Keratinocyte (primary cell): ENCODE measurements at regions not wholly inside any gene's neighbourhood (a gene's known extent, or its start where the extent isn't known, plus 50 kb on each side); places are given as distances from the start of the nearest gene placed in this dataset.

ENCODE experiments used
- DNase-seq: peaks from one replicate; pipeline ENCODE4 v3.0.0-alpha.2; 2011; ENCODE audit warnings: low read depth, missing footprints, low spot score
- FAIRE-seq: peaks from 2 replicates; lab custom pipeline; 2011; peaks lifted over from hg19 to GRCh38; lab: Jason Lieb, UNC
- H2AFZ ChIP-seq: 2 replicates; pipeline ENCODE4 v1.6.0; 2012; ENCODE audit warnings: low read length, control low read depth, inconsistent platforms; ENCODE audit not compliant: control insufficient read depth
- H3K27ac ChIP-seq: 2 replicates; pipeline ENCODE4 v1.5.1; 2011; ENCODE audit warnings: low read length; ENCODE audit not compliant: control insufficient read depth, insufficient read depth
- H3K27me3 ChIP-seq: 3 replicates; pipeline ENCODE4 v1.6.0; 2011; ENCODE audit warnings: low read length; ENCODE audit not compliant: control insufficient read depth, insufficient read depth; ENCODE audit errors: extremely low read depth
- H3K36me3 ChIP-seq, 2 experiments: 2 replicates in 1 of 2; 3 replicates in 1 of 2; pipeline ENCODE4 v1.5.1; 2011; ENCODE audit warnings: low read length in 2 of 2, mild to moderate bottlenecking in 1 of 2; ENCODE audit not compliant: control insufficient read depth in 2 of 2, insufficient read depth in 2 of 2; ENCODE audit errors: extremely low read depth in 1 of 2
- H3K4me1 ChIP-seq: 3 replicates; pipeline ENCODE4 v1.5.1; 2011; ENCODE audit warnings: low read length; ENCODE audit not compliant: control insufficient read depth, insufficient read depth; ENCODE audit errors: extremely low read depth
- H3K4me2 ChIP-seq: 3 replicates; pipeline ENCODE4 v1.6.0; 2011; ENCODE audit warnings: low read depth, low read length; ENCODE audit not compliant: control insufficient read depth, insufficient read depth; ENCODE audit errors: extremely low read depth
- H3K4me3 ChIP-seq, 3 experiments: fragments of 200-600 bp in 1 of 3; sonication (generic) in 1 of 3; 2 replicates in 2 of 3; 3 replicates in 1 of 3; pipeline ENCODE4 v1.5.1; 2011 to 2016; ENCODE audit warnings: low read length in 3 of 3, mild to moderate bottlenecking in 3 of 3, control low read depth in 2 of 3, inconsistent platforms in 1 of 3, low read depth in 1 of 3, mixed read lengths in 1 of 3, mixed run types in 1 of 3, moderate library complexity in 1 of 3; ENCODE audit not compliant: control insufficient read depth in 2 of 3, insufficient read depth in 2 of 3; ENCODE audit errors: extremely low read depth in 1 of 3
- H3K79me2 ChIP-seq: 2 replicates; pipeline ENCODE4 v1.6.0; 2012; ENCODE audit warnings: low read length; ENCODE audit not compliant: control insufficient read depth, insufficient read depth
- H3K9ac ChIP-seq: 3 replicates; pipeline ENCODE4 v1.6.0; 2011; ENCODE audit warnings: low read length; ENCODE audit not compliant: control insufficient read depth, insufficient read depth; ENCODE audit errors: extremely low read depth
- H3K9me1 ChIP-seq: 3 replicates; pipeline ENCODE4 v1.6.0; 2011; ENCODE audit warnings: low read length; ENCODE audit not compliant: control insufficient read depth, insufficient read depth; ENCODE audit errors: extremely low read depth
- H3K9me3 ChIP-seq: 2 replicates; pipeline ENCODE4 v1.5.1; 2012; ENCODE audit warnings: low read depth, low read length; ENCODE audit not compliant: control insufficient read depth
- H4K20me1 ChIP-seq: 3 replicates; pipeline ENCODE4 v1.6.0; 2011; ENCODE audit warnings: low read length; ENCODE audit not compliant: control insufficient read depth, insufficient read depth; ENCODE audit errors: extremely low read depth
- EZH2 ChIP-seq: IDR thresholded peaks from one replicate; pipeline ENCODE4 v1.6.1; 2012; ENCODE audit warnings: inconsistent platforms, mild to moderate bottlenecking, low read length, moderate library complexity
- dilution Hi-C: fragments of 300-500 bp; cut with MboI; formaldehyde crosslinking; loops from one replicate; pipeline ENCODE4 v1.7.0; 2020; ENCODE audit warnings: low sequenced_read_pairs; ENCODE audit not compliant: extremely low pct_ligation_motif_present
- TF ChIP-seq, protein P1 (sequence below), 3 experiments: IDR thresholded peaks in 1 of 3; conservative IDR thresholded peaks in 1 of 3; optimal IDR thresholded peaks in 1 of 3; 2 replicates in 2 of 3; 3 replicates in 1 of 3; pipeline versions ENCODE3 to v1.5.1; 2011; ENCODE audit warnings: low read length in 3 of 3, mild to moderate bottlenecking in 3 of 3, moderate library complexity in 2 of 3, control low read depth in 1 of 3, inconsistent platforms in 1 of 3; ENCODE audit not compliant: insufficient read depth in 2 of 3; ENCODE audit errors: extremely low read depth in 1 of 3

DNA sequence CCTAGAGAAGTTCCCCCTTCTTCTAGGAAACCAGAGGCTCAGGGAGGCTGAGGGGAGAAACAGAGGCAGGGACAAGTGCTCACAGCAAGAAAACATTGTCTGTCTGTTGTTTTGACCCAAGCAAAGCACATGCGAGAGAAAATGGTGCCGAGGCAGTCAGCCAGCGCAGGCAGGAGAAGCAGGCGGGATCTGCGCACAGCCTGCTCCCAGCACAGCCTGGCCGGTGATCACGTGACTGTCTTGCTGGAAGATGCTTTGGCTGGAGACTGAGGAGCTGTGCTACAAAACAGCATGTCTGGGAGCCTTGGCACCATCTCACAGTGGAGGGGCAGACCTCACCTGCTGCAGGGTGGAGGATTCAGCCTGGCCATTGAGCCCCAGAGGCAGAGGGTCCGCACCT is 93.7 kb upstream of the MYCN start:
- no peak overlapping the region for H3K9ac ChIP-seq
- FAIRE-seq (no peak), DNase-seq (no peak)
- H3K27me3 ChIP-seq, result no peaks in the 10 kb centered on the region
- no peak overlapping the region for H2AFZ ChIP-seq
- H3K79me2 ChIP-seq, result no peaks in the 10 kb centered on the region
- no peaks in the 10 kb centered on the region for H3K9me1 ChIP-seq
- dilution Hi-C loops, result no loop called here
- H4K20me1 ChIP-seq, result no peaks in the 10 kb centered on the region
- no peak overlapping the region for H3K4me2 ChIP-seq
- no peaks in the 10 kb centered on the region for H3K9me3 ChIP-seq
- no peak overlapping the region for H3K4me3 ChIP-seq
- TF ChIP-seq, protein P1, sequence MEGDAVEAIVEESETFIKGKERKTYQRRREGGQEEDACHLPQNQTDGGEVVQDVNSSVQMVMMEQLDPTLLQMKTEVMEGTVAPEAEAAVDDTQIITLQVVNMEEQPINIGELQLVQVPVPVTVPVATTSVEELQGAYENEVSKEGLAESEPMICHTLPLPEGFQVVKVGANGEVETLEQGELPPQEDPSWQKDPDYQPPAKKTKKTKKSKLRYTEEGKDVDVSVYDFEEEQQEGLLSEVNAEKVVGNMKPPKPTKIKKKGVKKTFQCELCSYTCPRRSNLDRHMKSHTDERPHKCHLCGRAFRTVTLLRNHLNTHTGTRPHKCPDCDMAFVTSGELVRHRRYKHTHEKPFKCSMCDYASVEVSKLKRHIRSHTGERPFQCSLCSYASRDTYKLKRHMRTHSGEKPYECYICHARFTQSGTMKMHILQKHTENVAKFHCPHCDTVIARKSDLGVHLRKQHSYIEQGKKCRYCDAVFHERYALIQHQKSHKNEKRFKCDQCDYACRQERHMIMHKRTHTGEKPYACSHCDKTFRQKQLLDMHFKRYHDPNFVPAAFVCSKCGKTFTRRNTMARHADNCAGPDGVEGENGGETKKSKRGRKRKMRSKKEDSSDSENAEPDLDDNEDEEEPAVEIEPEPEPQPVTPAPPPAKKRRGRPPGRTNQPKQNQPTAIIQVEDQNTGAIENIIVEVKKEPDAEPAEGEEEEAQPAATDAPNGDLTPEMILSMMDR (optimal IDR thresholded peaks at IDR 0.05 in 1 of 3, IDR thresholded peaks at IDR 0.05 in 1 of 3, conservative IDR thresholded peaks at IDR 0.05 in 1 of 3; ENCODE audit: extremely low read depth in 1 of 3, insufficient read depth in 2 of 3, low read length in 3 of 3), result no peak
- TF ChIP-seq EZH2, result no peak
- H3K4me1 ChIP-seq, result no peaks in the 10 kb centered on the region
- no peaks in the 10 kb centered on the region for H3K36me3 ChIP-seq
- no peak overlapping the region for H3K27ac ChIP-seq

DNA sequence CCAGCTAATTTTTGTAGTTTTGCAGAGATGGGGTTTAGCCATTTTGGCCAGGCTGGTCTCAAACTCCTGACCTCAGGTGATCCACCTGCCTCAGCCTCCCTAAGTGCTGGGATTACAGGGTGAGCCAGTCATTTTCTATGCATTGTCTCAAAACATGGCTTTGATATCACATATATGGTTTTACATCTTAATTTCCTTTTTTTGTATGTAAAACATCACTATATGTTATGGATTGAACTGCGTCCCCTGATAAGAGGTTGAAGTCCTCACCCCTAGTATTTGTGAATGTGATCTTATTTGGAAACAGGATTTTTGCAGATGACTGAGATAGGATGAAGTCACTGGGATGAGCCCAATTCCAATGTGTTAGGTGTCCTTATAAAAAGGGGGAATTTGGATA is 89.8 kb upstream of the MYCN start:
- Histone ChIP-seq H3K9me3 (no peaks in the 10 kb centered on the region), H3K4me3 (no peak overlapping the region), H3K4me2 (no peak overlapping the region), H4K20me1 (no peaks in the 10 kb centered on the region), H2AFZ (no peak overlapping the region), H3K9me1 (no peaks in the 10 kb centered on the region), H3K4me1 (no peaks in the 10 kb centered on the region), H3K9ac (no peak overlapping the region), H3K27ac (no peak overlapping the region), H3K36me3 (no peaks in the 10 kb centered on the region), H3K27me3 (no peaks in the 10 kb centered on the region), H3K79me2 (no peaks in the 10 kb centered on the region)
- TF ChIP-seq, protein P1 (optimal IDR thresholded peaks at IDR 0.05 in 1 of 3, IDR thresholded peaks at IDR 0.05 in 1 of 3, conservative IDR thresholded peaks at IDR 0.05 in 1 of 3; ENCODE audit: extremely low read depth in 1 of 3, insufficient read depth in 2 of 3, low read length in 3 of 3), result no peak
- TF ChIP-seq EZH2, result no peak
- FAIRE-seq (no peak), DNase-seq (no peak)
- dilution Hi-C loops, result no loop called here
